Astrocyte of the cerebellum (primary cell): ENCODE measurements at regions not wholly inside any gene's neighbourhood (a gene's known extent, or its start where the extent isn't known, plus 50 kb on each side); places are given as distances from the start of the nearest gene placed in this dataset.

Source experiments
- DNase-seq: peaks from one replicate; pipeline ENCODE4 v3.0.0-alpha.2; 2011; ENCODE audit warnings: low read depth
- H3K4me3 ChIP-seq: 2 replicates; pipeline ENCODE4 v1.5.1; 2011; ENCODE audit warnings: mild to moderate bottlenecking, low read depth, low read length, moderate library complexity
- CTCF ChIP-seq: IDR thresholded peaks from 2 replicates; pipeline ENCODE4 v1.5.1; 2012; ENCODE audit warnings: low read length, low read depth, moderate library complexity, mild to moderate bottlenecking; ENCODE audit errors: missing control alignments
- in situ Hi-C: cut with HindIII; loops from 2 replicates; pipeline ENCODE4 v1.10.0; 2017; ENCODE audit warnings: low sequenced_read_pairs

GRCh38 chr5:136924490-136924889, 559.1 kb upstream of the TRPC7 start:
- DNase-seq, result no peak
- in situ Hi-C loops, result no loop called here
- no peak for TF ChIP-seq CTCF
- no peak overlapping the region for H3K4me3 ChIP-seq

DNA sequence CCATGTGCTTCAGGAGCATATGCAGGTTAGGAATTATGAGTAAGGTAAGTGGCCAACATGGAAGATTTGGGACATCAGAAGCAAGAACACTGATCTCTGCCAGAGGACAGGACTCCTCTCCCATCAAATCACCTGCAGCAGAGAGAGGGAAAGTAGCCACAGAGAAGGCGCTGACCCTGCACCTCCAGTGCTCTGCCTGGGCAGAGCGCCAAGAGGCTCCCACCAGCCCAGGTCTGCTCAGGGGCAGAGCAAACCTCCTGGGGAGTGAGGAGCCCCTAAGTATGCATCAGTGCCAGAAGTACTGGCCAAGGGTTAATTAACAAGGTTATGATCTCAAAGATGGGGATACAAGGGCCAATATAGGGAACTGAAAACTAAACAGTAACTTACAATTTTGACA, 545.3 kb upstream of the TRPC7 start:
- TF ChIP-seq CTCF, result no peak
- no peak overlapping the region for H3K4me3 ChIP-seq
- no peak for DNase-seq
- in situ Hi-C loops, result no loop called here

- no peak overlapping the region for H3K4me3 ChIP-seq
- in situ Hi-C loops, result no loop called here
- DNase-seq, result no peak
- no peak for TF ChIP-seq CTCF
Observed at GRCh38 chr5:136909906-136910305, 544.6 kb upstream of the TRPC7 start.

DNA sequence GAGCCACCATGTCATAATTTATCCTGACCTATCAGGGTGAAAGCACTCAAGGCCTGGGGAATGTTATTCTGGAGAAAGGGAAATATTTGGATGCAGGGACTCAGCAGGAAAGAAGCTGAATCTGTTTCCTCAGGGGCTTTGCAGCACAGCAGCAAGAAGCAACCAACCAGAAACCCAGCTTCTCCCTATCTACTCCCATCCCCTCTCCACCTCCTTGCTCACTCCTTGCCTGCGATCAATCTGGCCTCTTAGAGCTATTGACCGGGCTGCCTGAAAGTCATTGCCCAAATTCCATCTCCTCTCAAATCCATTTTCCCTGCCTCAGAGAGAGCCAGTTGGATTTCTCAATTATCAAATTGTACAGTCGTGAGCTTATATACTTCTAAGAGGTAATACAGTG, 542.0 kb upstream of the TRPC7 start:
- DNase-seq, result no peak
- no peak overlapping the region for H3K4me3 ChIP-seq
- TF ChIP-seq CTCF, result no peak
- in situ Hi-C loops, result no loop called here

DNA sequence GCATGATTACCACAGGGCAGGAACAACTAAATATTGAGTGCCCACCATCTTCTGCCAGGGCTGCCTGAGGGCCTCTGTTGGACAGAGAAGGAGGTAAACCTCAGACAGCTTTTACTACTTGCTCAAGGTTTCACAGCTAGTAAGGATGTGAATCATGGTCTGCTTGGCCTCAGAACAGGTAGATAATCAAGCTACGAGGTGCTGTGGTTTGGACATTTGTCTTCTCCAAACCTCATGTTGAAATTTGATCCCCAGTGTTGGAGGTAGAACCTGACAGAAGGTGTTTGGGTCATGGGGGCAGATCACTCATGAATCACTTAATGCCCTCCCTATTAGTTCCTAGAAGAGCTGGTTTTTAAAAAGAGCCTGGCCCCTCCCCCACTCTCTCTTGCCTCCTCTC, 541.2 kb upstream of the TRPC7 start:
- H3K4me3 ChIP-seq, result no peak overlapping the region
- no peak for DNase-seq
- in situ Hi-C loops, result no loop called here
- no peak for TF ChIP-seq CTCF

DNA sequence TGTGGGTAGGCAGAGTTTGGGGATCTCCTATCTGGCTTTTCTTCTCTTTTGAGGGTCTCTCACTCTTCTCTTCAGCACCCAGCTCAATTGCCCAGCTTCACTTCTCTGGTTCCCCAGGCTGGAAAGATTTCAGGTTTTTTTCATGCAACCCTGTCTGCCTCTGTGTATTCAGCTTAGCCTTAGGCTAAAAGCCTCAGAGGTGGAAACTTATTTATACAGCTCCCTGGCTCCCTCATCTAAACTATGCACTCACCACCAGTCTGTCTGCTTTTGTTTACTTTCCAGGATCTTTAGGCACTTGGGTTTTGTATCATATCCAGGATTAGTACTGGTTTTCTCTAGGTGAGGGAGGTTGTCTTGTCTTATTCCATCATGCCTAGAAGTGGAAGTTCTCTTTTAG, 540.2 kb upstream of the TRPC7 start:
- in situ Hi-C loops, result no loop called here
- H3K4me3 ChIP-seq, result no peak overlapping the region
- DNase-seq, result no peak
- TF ChIP-seq CTCF, result no peak

GRCh38 chr5:136894070-136894469, 528.7 kb upstream of the TRPC7 start:
- H3K4me3 ChIP-seq, result no peak overlapping the region
- in situ Hi-C loops, result no loop called here
- no peak for TF ChIP-seq CTCF
- DNase-seq, result no peak
